ENCODE measurements at regions not wholly inside any gene's neighbourhood (a gene's known extent, or its start where the extent isn't known, plus 50 kb on each side); places are given as distances from the start of the nearest gene placed in this dataset.

DNA sequence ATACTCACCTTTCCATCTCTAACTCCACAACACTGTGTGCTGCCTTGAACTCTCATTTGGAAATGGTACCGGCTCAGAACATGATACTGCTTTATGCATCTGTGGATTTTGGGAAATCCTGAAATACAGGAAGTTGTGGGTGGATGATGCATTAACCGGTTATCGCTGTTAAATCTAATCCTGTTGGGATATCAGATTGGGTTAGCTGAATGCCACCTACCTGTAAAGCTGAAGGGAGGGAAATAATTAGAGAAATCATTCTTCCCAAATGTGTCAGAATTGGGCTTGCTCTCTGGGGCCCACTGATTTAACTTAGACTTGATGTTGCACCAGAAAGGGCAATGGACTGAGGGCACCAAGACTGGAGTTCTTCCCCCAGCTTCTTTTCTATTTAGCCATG lies 54.0 kb downstream of the CH25H start:
- TF ChIP-seq, protein P1, sequence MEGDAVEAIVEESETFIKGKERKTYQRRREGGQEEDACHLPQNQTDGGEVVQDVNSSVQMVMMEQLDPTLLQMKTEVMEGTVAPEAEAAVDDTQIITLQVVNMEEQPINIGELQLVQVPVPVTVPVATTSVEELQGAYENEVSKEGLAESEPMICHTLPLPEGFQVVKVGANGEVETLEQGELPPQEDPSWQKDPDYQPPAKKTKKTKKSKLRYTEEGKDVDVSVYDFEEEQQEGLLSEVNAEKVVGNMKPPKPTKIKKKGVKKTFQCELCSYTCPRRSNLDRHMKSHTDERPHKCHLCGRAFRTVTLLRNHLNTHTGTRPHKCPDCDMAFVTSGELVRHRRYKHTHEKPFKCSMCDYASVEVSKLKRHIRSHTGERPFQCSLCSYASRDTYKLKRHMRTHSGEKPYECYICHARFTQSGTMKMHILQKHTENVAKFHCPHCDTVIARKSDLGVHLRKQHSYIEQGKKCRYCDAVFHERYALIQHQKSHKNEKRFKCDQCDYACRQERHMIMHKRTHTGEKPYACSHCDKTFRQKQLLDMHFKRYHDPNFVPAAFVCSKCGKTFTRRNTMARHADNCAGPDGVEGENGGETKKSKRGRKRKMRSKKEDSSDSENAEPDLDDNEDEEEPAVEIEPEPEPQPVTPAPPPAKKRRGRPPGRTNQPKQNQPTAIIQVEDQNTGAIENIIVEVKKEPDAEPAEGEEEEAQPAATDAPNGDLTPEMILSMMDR (IDR thresholded peaks at IDR 0.05; ENCODE audit: low read depth, low read length): no peak
- TF ChIP-seq POLR2A (IDR thresholded peaks at IDR 0.05; ENCODE audit: extremely low read depth, insufficient read length): no peak

Data from NB4 (cell line).